ENCODE measurements at regions not wholly inside any gene's neighbourhood (a gene's known extent, or its start where the extent isn't known, plus 50 kb on each side); places are given as distances from the start of the nearest gene placed in this dataset.
"Not testable (repeated sequence)": the region's sequence is repeated elsewhere in the genome, so short reads cannot be mapped to it uniquely, and the experiment has no call there.

GRCh38 chr6:82467338-82467737 lies 103.7 kb downstream of the TPBG start:
- Histone ChIP-seq H3K9me3 (ENCODE audit: control insufficient read depth in 5 of 5, low read length in 5 of 5) (peaks cover 0 to 10% (median 2%) of the 10 kb centered on the region in 5 donors), H3K4me3 (ENCODE audit: low read depth in 1 of 5, low read length in 5 of 5) (no peak overlapping the region), H3K27me3 (ENCODE audit: control insufficient read depth in 5 of 5, insufficient read depth in 4 of 5, low read length in 5 of 5) (no peaks in the 10 kb centered on the region), H3K36me3 (ENCODE audit: control insufficient read depth in 5 of 5, insufficient read depth in 5 of 5, low read length in 5 of 5) (no peaks in the 10 kb centered on the region), H3K9ac (ENCODE audit: low read length in 5 of 5) (no peak overlapping the region), H3K4me1 (ENCODE audit: control insufficient read depth in 5 of 5, insufficient read depth in 5 of 5, low read length in 5 of 5) (no peaks in the 10 kb centered on the region), H3K27ac (ENCODE audit: low read depth, low read length) (no peak overlapping the region)

- H3K4me1 ChIP-seq (ENCODE audit: control insufficient read depth in 5 of 5, insufficient read depth in 5 of 5, low read length in 5 of 5); H3K36me3 ChIP-seq (ENCODE audit: control insufficient read depth in 5 of 5, insufficient read depth in 5 of 5, low read length in 5 of 5); H3K4me3 ChIP-seq (ENCODE audit: low read depth in 1 of 5, low read length in 5 of 5); H3K27ac ChIP-seq (ENCODE audit: low read depth, low read length); H3K27me3 ChIP-seq (ENCODE audit: control insufficient read depth in 5 of 5, insufficient read depth in 4 of 5, low read length in 5 of 5); H3K9ac ChIP-seq (ENCODE audit: low read length in 5 of 5): not testable (repeated sequence)
- H3K9me3 ChIP-seq (ENCODE audit: control insufficient read depth in 5 of 5, low read length in 5 of 5) = peaks cover 0 to 10% (median 2%) of the 10 kb centered on the region in 5 donors
Measured at GRCh38 chr6:82470123-82470522, 106.5 kb downstream of the TPBG start.

GRCh38 chr6:82475106-82475505 lies 111.5 kb downstream of the TPBG start:
- not testable (repeated sequence) for H3K4me1 ChIP-seq (ENCODE audit: control insufficient read depth in 5 of 5, insufficient read depth in 5 of 5, low read length in 5 of 5); H3K4me3 ChIP-seq (ENCODE audit: low read depth in 1 of 5, low read length in 5 of 5); H3K36me3 ChIP-seq (ENCODE audit: control insufficient read depth in 5 of 5, insufficient read depth in 5 of 5, low read length in 5 of 5); H3K9me3 ChIP-seq (ENCODE audit: control insufficient read depth in 5 of 5, low read length in 5 of 5); H3K27ac ChIP-seq (ENCODE audit: low read depth, low read length); H3K27me3 ChIP-seq (ENCODE audit: control insufficient read depth in 5 of 5, insufficient read depth in 4 of 5, low read length in 5 of 5); H3K9ac ChIP-seq (ENCODE audit: low read length in 5 of 5)

GRCh38 chr6:82484001-82484400 lies 120.4 kb downstream of the TPBG start:
- no peak overlapping the region for H3K9ac ChIP-seq (ENCODE audit: low read length in 5 of 5)
- no peaks in the 10 kb centered on the region for H3K36me3 ChIP-seq (ENCODE audit: control insufficient read depth in 5 of 5, insufficient read depth in 5 of 5, low read length in 5 of 5)
- no peaks in the 10 kb centered on the region for H3K4me1 ChIP-seq (ENCODE audit: control insufficient read depth in 5 of 5, insufficient read depth in 5 of 5, low read length in 5 of 5)

GRCh38 chr6:82484737-82485626 lies 121.4 kb downstream of the TPBG start:
- no peak overlapping the region for H3K4me3 ChIP-seq (ENCODE audit: low read depth in 1 of 5, low read length in 5 of 5)
- peaks cover 9 to 43% (median 21%) of the 10 kb centered on the region in 5 donors for H3K9me3 ChIP-seq (ENCODE audit: control insufficient read depth in 5 of 5, low read length in 5 of 5)
- H3K36me3 ChIP-seq (ENCODE audit: control insufficient read depth in 5 of 5, insufficient read depth in 5 of 5, low read length in 5 of 5) = no peaks in the 10 kb centered on the region
- H3K9ac ChIP-seq (ENCODE audit: low read length in 5 of 5) = no peak overlapping the region
- H3K4me1 ChIP-seq (ENCODE audit: control insufficient read depth in 5 of 5, insufficient read depth in 5 of 5, low read length in 5 of 5) = no peaks in the 10 kb centered on the region
- H3K27ac ChIP-seq (ENCODE audit: low read depth, low read length) = no peak overlapping the region
- H3K27me3 ChIP-seq (ENCODE audit: control insufficient read depth in 5 of 5, insufficient read depth in 4 of 5, low read length in 5 of 5) = no peaks in the 10 kb centered on the region

More at GRCh38 chr6:82484001-82484400, 120.4 kb downstream of the TPBG start:
- H3K27me3 ChIP-seq (ENCODE audit: control insufficient read depth in 5 of 5, insufficient read depth in 4 of 5, low read length in 5 of 5) = no peaks in the 10 kb centered on the region
- H3K27ac ChIP-seq (ENCODE audit: low read depth, low read length) = no peak overlapping the region
- H3K9me3 ChIP-seq (ENCODE audit: control insufficient read depth in 5 of 5, low read length in 5 of 5) = peaks cover 9 to 35% (median 17%) of the 10 kb centered on the region in 5 donors
- H3K4me3 ChIP-seq (ENCODE audit: low read depth in 1 of 5, low read length in 5 of 5) = no peak overlapping the region

- H3K27ac ChIP-seq (ENCODE audit: low read depth, low read length) = no peak overlapping the region
- no peaks in the 10 kb centered on the region for H3K27me3 ChIP-seq (ENCODE audit: control insufficient read depth in 5 of 5, insufficient read depth in 4 of 5, low read length in 5 of 5)
- H3K36me3 ChIP-seq (ENCODE audit: control insufficient read depth in 5 of 5, insufficient read depth in 5 of 5, low read length in 5 of 5) = no peaks in the 10 kb centered on the region
- H3K4me3 ChIP-seq (ENCODE audit: low read depth in 1 of 5, low read length in 5 of 5) = no peak overlapping the region
- H3K9ac ChIP-seq (ENCODE audit: low read length in 5 of 5) = no peak overlapping the region
- peaks cover 9 to 50% (median 26%) of the 10 kb centered on the region in 5 donors for H3K9me3 ChIP-seq (ENCODE audit: control insufficient read depth in 5 of 5, low read length in 5 of 5)
- H3K4me1 ChIP-seq (ENCODE audit: control insufficient read depth in 5 of 5, insufficient read depth in 5 of 5, low read length in 5 of 5) = peaks cover 0 to 7% (median 0%) of the 10 kb centered on the region in 5 donors
Measured at GRCh38 chr6:82487895-82488294, 124.3 kb downstream of the TPBG start.

GRCh38 chr6:82488403-82488802 lies 124.8 kb downstream of the TPBG start:
- H3K36me3 ChIP-seq (ENCODE audit: control insufficient read depth in 5 of 5, insufficient read depth in 5 of 5, low read length in 5 of 5) = no peaks in the 10 kb centered on the region
- H3K27ac ChIP-seq (ENCODE audit: low read depth, low read length) = no peak overlapping the region
- H3K4me1 ChIP-seq (ENCODE audit: control insufficient read depth in 5 of 5, insufficient read depth in 5 of 5, low read length in 5 of 5) = peaks cover 0 to 7% (median 0%) of the 10 kb centered on the region in 5 donors
- no peak overlapping the region for H3K9ac ChIP-seq (ENCODE audit: low read length in 5 of 5)
- H3K4me3 ChIP-seq (ENCODE audit: low read depth in 1 of 5, low read length in 5 of 5) = no peak overlapping the region
- H3K9me3 ChIP-seq (ENCODE audit: control insufficient read depth in 5 of 5, low read length in 5 of 5) = peaks cover 9 to 50% (median 26%) of the 10 kb centered on the region in 5 donors
- H3K27me3 ChIP-seq (ENCODE audit: control insufficient read depth in 5 of 5, insufficient read depth in 4 of 5, low read length in 5 of 5) = no peaks in the 10 kb centered on the region

GRCh38 chr6:82492134-82492533 lies 128.5 kb downstream of the TPBG start:
- Histone ChIP-seq H3K27ac (ENCODE audit: low read depth, low read length) (no peak overlapping the region), H3K27me3 (ENCODE audit: control insufficient read depth in 5 of 5, insufficient read depth in 4 of 5, low read length in 5 of 5) (no peaks in the 10 kb centered on the region), H3K9me3 (ENCODE audit: control insufficient read depth in 5 of 5, low read length in 5 of 5) (peaks cover 0 to 21% (median 11%) of the 10 kb centered on the region in 5 donors), H3K36me3 (ENCODE audit: control insufficient read depth in 5 of 5, insufficient read depth in 5 of 5, low read length in 5 of 5) (no peaks in the 10 kb centered on the region), H3K9ac (ENCODE audit: low read length in 5 of 5) (no peak overlapping the region), H3K4me3 (ENCODE audit: low read depth in 1 of 5, low read length in 5 of 5) (no peak overlapping the region), H3K4me1 (ENCODE audit: control insufficient read depth in 5 of 5, insufficient read depth in 5 of 5, low read length in 5 of 5) (peaks cover 0 to 7% (median 0%) of the 10 kb centered on the region in 5 donors)

- H3K27me3 ChIP-seq (ENCODE audit: control insufficient read depth in 5 of 5, insufficient read depth in 4 of 5, low read length in 5 of 5) = no peaks in the 10 kb centered on the region
- H3K9ac ChIP-seq (ENCODE audit: low read length in 5 of 5) = no peak overlapping the region
- H3K4me3 ChIP-seq (ENCODE audit: low read depth in 1 of 5, low read length in 5 of 5) = no peak overlapping the region
- peaks cover 0 to 15% (median 9%) of the 10 kb centered on the region in 5 donors for H3K9me3 ChIP-seq (ENCODE audit: control insufficient read depth in 5 of 5, low read length in 5 of 5)
- peaks cover 0 to 7% (median 0%) of the 10 kb centered on the region in 5 donors for H3K4me1 ChIP-seq (ENCODE audit: control insufficient read depth in 5 of 5, insufficient read depth in 5 of 5, low read length in 5 of 5)
- no peaks in the 10 kb centered on the region for H3K36me3 ChIP-seq (ENCODE audit: control insufficient read depth in 5 of 5, insufficient read depth in 5 of 5, low read length in 5 of 5)
- H3K27ac ChIP-seq (ENCODE audit: low read depth, low read length) = no peak overlapping the region
Measured at GRCh38 chr6:82493467-82493866, 129.8 kb downstream of the TPBG start.

- Histone ChIP-seq H3K4me1 (ENCODE audit: control insufficient read depth in 5 of 5, insufficient read depth in 5 of 5, low read length in 5 of 5) (peaks cover 0 to 7% (median 0%) of the 10 kb centered on the region in 5 donors), H3K9me3 (ENCODE audit: control insufficient read depth in 5 of 5, low read length in 5 of 5) (peaks cover 0 to 13% (median 9%) of the 10 kb centered on the region in 5 donors), H3K9ac (ENCODE audit: low read length in 5 of 5) (no peak overlapping the region), H3K27ac (ENCODE audit: low read depth, low read length) (no peak overlapping the region), H3K4me3 (ENCODE audit: low read depth in 1 of 5, low read length in 5 of 5) (no peak overlapping the region), H3K36me3 (ENCODE audit: control insufficient read depth in 5 of 5, insufficient read depth in 5 of 5, low read length in 5 of 5) (no peaks in the 10 kb centered on the region), H3K27me3 (ENCODE audit: control insufficient read depth in 5 of 5, insufficient read depth in 4 of 5, low read length in 5 of 5) (no peaks in the 10 kb centered on the region)
Measured at GRCh38 chr6:82494367-82494766, 130.8 kb downstream of the TPBG start.

Measured in subcutaneous abdominal adipose tissue (tissue), 5 donors.